ENCODE measurements at regions not wholly inside any gene's neighbourhood (a gene's known extent, or its start where the extent isn't known, plus 50 kb on each side); places are given as distances from the start of the nearest gene placed in this dataset.
"Not testable (repeated sequence)": the region's sequence is repeated elsewhere in the genome, so short reads cannot be mapped to it uniquely, and the experiment has no call there.

DNA sequence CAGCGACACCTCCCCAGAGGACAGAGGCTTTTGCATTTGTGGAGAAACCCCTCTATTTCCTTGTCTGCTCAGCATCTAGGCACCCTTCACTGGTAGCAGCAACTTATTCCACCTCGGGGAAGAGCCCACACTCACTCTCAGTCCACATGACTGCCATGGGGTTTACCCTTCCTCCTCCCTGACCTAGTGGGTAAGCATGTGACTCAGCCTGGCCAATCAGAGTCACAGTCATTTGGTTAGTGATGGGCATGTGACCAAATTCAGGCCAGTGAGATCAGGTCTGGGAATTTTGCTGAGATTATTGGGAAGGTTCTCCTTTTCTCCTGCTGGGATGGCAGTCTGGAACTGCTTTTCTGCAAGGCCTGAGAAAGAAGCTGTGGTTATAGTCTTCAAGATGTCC, 145.7 kb upstream of the PHACTR3 start:
- no peak for DNase-seq (ENCODE audit: extremely low read depth in 1 of 2, low read depth in 1 of 2)

DNA sequence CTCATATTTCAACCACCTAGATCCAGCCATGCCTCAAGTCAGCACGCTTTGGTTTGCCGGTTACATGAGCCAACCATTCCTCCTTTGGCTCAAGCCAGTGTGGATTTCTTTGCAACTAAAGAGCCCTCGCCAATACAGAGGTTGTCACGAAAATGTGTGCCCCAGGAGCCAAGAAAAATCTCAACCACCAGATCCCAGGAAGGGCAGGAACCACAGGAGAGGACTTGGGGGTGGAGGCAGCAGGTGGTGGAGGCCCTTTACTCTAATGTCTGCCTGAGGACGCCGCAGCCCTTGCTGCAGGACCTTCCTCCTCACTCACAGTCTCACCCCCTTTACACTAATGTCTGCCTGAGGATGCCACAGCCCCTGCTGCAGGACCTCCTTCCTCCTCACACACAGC, 144.8 kb upstream of the PHACTR3 start:
- no peak for DNase-seq (ENCODE audit: extremely low read depth in 1 of 2, low read depth in 1 of 2)

DNA sequence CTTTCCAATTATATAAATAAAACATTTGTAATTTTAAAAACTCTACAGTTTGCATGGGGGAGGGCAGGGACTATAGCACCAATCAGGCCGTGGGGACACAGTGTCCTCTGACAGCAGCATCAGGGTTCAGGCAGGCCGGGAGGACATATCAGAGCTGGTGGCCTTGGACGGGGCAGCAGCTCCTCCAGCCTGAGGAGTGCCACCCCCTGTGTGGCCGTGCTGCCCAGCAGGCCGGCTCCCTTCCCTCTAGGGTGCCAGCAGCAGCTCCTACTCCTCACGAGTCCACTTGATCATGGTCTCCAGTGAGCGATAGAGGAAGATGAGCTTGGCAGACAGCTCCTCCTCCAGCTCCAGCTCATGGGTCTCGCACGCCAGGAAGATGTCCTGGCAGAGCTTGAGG, 144.0 kb upstream of the PHACTR3 start:
- no peak for DNase-seq (ENCODE audit: extremely low read depth in 1 of 2, low read depth in 1 of 2)

DNA sequence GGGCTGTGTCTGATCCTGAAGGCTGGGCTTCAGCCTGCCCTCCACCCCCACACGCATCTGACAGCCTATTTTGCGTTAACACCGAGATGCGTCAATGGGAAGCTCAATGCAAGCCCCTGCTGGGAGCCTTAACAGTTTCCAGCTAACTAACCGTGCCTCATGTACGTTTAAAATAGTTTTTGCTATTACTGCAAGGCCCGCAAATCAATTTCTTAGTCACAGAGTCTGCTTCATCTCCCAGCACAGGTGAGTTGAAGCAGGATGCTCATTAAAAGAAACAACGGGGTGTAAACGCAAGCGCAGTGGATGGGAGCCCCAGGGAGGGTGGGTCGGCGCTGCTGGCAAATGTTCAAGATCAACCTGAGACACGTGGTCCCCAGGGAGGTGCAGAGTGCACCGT, 142.8 kb upstream of the PHACTR3 start:
- DNase-seq (ENCODE audit: extremely low read depth in 1 of 2, low read depth in 1 of 2), result no peak

DNA sequence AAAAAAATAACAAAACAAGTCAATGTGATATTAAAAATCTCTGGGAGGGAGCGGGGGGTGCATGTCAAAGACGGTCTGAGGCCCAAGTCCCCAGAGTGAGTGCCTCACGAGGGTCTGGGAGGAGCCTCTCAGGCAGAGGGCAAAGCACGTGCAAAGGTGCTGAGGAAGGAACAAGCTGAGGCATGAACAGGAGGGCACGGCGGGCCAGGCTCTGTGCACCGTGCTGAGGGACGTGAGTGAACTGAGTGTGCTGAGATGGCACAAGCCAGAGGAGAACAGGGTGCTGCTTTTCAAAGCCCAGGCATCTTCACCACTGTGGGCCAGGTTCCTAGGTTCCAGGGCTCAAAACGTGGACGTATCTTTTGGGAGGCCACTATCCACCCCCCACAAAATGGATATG, 142.1 kb upstream of the PHACTR3 start:
- DNase-seq (ENCODE audit: extremely low read depth in 1 of 2, low read depth in 1 of 2), result no peak

DNA sequence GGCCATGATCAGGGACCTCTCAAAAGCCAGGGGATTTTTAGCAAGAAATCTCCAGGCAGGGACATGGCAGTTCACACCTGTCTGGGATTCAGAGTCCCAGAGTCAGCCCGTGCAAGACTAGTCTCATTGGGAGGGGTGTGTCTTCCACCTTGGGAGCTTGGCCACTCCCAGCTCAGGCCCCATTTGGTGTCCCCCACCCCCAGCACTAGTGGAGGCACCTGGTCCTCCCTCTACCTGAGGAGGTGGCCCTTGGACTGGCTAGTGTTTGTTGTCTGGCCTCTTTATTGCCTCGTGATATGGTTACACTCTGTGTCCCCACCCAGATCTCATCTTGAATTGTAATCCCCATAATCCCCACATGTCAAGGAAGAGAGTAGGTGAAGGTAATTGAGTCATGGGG, 140.8 kb upstream of the PHACTR3 start:
- no peak for DNase-seq (ENCODE audit: extremely low read depth in 1 of 2, low read depth in 1 of 2)

DNA sequence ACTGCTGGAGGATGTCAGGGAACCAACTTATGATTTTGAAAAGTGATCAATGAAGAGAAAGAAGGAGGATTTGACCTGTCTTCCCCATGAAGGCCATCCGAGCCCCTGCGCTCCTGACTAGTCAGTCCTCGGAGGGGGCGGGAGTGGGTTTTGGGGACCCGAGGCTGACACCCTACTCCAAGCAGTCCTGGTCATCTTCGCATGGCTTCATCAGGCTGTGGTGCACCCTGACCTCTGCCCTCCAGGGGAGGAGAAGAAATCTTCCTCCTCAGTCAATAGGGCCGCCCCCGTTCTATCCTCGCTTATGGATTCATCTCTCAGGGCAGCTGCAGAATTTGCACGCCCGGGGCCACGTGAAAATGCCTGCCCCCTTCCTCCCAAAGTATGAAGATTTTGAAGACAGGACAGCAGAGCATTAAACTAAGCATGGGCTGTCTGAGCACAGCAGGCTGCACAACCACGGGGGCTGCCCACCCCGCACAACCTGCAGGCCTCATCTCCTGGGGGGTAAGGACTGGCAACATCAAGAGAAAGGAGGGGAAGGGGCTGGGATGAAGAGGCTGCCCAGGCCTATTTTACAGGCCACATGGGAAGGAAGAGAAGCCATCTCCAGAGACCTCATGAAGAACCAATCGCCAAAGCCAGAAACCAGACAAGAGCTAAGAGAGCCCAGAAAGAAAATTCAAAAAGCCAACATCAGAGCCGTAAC, 138.1 kb upstream of the PHACTR3 start:
- DNase-seq (ENCODE audit: extremely low read depth in 1 of 2, low read depth in 1 of 2), result no peak

DNA sequence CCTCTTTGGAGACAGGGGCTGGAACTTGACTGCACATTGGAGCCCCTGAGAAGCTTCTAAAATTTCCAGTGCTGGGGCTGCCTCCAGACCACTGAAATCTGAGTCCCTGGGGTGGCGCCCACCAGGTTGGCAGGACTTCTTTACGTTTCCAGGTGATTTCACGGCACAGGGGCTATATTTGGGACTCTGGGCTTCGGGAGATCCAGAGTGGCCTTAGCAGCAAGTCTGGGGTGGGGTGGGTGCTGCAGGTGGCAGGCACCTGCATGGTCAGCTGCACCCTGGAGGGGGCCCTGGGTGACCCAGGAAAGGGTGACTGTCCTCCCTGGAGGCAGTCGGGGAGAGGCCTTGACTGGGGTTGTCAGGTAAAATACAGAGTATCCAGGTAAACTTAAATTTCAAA, 135.5 kb upstream of the PHACTR3 start:
- no peak for DNase-seq (ENCODE audit: extremely low read depth in 1 of 2, low read depth in 1 of 2)

DNA sequence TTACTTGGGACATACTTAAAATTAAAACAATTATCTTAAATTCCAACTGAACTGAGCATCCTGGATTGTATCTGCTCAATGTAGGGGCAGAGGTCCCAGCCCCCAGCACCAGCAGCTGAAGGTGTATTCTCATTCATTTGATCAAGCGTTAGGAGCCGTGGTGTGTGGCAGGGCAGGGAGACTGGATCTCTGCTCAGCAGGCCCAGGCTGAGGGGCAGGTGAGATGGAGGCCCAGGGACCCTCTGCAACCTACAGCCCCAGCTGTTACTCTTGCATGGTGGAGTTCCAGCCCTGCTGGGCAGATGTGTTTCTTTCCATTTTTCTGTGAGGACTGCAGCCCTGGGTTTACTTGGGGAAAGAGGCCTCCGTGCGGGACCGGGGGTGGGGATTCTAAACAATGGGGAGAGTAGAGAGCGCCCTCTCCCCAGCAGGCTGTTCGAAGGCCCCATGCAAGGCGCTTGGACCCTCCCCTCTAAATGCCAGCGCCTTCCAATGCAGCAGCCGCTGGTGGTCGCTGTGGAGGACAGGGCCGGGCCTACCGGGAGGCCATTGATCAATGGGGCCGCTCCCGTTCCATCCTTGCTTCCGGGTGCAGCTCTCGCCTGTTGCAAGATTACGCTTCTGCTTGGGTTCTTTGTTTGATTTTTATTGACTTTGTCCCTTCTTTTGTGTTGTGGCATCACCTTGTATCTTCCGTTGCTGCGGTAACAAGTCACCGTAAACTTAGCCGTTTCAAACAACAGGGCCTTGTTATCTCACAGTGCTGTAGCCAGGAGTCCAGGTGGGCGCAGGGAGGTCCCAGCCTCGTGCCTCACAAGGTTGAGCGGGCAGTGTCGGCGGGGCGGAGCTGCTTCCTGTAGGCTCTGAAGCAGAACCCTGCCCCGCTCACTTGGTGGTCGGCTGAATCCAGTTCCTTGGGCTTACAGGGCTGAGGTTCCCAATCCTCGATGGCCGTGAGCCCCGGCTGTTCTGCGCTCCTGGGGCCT, 134.8 kb upstream of the PHACTR3 start:
- no peak for DNase-seq (ENCODE audit: extremely low read depth in 1 of 2, low read depth in 1 of 2)

DNA sequence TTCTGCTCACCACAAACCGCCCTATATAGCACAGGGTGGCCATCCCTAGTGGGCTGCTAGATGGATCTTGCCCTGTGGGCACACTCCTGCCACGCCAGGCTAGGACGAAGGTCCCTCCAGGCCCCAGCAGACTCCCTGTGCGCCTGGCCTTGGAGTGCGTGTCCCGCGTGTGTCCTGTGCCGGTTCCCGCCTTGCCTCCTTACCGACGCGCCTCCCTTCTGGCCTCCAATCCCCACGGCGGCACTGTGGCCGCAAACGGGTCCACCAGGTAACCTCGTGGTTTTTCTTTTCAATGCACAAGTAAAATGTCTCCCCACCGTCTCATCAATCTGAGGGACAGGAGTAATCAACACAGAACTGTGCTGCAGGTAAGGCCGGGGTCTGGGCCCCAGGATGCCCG, 133.8 kb upstream of the PHACTR3 start:
- no peak for DNase-seq (ENCODE audit: extremely low read depth in 1 of 2, low read depth in 1 of 2)

DNA sequence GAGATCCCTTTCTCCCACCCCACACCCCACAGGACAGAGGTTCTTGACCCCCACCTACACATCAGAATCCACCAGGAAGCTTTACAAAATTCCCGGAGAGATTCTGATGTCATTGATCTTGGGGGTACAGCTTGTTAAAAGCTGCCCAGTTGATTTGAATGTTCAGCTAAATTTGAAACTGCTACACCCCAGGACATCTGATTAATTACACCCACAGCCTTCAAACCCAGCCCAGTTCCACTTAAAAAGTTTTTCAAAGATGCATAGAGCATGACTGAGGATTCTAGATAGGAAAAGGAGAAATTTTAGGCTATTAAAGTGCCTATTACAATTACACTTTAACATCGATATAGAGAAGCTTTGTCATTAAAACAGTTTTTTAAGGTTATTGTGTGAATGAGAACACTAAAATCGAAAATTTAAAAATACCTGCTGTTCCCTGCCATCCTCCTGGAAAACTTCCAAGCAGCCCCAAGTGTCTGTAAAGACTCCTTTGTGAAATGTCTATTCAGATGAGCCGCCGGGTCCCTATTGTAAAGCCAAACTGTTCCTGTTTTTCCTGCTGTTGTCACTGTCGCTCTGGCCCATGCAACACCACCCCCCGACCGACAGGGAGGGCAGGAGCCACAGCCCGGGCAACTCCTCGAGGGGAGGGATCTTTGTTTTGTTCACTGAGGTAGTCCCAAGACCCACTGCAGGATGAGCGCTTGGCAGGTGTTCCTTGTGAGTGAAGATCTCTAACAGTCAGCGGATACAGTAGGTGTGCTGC, 132.5 kb upstream of the PHACTR3 start:
- no peak for DNase-seq (ENCODE audit: extremely low read depth in 1 of 2, low read depth in 1 of 2)

DNA sequence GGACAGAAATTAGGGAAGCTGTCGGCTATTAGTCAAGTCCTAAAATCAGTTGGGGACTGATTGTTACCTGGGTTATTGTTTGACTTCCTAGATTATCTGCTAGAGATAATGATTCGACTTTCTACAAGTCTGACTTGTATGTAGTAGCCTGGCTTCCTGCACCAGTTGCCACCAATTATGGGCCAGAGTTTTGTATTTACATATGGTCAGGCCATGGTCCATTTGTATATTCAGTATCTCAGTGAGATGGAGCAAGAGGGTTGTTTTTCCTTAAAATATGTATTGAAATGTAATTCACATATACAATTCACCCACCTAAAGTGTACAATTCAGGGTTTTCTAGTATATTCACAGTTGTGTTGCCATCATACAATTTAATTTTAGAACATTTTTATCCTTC, 130.6 kb upstream of the PHACTR3 start:
- no peak for DNase-seq (ENCODE audit: extremely low read depth in 1 of 2, low read depth in 1 of 2)

DNA sequence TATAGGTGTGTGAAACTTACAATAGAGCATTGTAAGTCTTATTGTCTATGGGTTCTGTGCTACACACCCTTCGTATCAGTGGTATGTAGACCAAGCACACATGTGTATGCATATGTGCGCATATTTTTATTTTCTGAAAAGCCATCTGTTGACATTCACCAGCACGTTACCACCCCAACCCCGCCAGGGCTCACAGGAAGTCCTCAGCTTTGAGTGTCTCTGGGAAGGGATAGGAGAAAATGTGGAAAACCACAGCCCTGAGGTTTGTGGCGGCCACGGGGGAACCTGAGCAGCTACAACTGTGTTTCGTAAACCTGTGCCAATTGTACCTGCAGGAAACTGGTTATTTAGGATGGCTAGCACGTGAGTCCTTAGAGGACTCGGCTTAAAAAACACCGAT, 123.3 kb upstream of the PHACTR3 start:
- DNase-seq (ENCODE audit: extremely low read depth in 1 of 2, low read depth in 1 of 2), result no peak

DNA sequence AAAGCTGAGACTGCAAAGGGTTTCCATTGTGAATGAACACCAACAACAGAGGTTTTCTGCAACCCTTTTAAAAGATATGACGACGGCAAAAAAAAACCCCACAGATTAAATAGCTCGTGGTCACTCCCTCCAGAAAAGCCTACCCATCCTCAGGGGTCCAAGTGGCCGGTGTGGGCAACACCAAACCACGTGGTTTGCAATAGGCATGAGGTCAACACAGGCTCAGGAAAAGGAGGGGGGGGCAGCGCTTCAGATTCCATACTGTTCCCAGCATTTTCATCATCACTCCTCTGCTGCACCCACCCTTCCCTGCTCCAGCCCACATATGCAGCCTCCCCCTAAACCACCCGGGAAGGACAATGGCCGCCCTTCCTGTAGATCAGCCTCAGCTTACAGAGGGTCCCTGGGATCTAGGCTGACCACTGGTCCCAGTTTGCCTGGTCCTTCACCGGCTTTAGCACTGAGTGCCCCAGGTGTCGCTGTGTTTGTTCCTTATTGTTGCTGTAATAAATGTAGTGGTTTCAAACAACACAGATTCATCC, 122.8 kb upstream of the PHACTR3 start:
- DNase-seq (ENCODE audit: extremely low read depth in 1 of 2, low read depth in 1 of 2), result no peak

DNA sequence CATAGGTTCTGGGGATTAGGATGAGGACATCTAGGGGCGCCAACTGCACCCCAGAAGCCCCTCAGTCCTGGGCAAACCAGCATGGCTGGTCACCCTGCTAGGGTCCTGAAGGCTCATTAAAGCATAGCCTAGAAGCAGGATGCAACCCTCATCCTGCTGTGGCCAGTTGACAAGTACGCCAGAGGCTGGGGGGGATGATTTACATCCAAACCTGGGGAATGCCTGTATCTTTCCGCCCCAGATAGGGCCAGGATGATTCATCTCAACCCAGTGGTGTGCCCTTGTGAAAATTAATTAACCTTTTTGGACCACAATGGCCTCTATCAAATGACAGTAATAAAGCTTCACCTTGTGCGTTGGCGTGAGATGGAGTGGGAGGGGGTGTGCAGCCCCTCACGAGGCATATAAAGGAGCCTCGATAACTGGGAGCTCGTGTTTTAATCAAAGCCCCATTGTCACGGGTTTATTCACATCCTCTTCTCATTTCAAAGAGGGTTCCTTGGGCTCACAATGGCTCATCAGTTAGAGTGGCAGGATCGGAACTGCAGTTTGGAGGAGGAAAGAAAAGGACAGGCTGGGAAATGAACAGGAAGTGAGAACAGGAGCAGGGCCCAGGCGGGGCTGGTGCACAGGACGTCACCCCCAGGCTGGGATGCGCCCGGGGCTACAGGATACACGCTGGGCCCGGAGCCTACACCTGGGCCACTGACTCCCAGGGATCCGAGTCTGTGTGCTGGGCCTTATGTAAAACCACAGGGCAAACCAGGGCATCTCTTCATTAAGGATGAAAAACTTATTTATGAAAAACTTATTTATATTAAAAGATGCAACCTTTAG, 121.8 kb upstream of the PHACTR3 start:
- DNase-seq (ENCODE audit: extremely low read depth in 1 of 2, low read depth in 1 of 2), result no peak

DNA sequence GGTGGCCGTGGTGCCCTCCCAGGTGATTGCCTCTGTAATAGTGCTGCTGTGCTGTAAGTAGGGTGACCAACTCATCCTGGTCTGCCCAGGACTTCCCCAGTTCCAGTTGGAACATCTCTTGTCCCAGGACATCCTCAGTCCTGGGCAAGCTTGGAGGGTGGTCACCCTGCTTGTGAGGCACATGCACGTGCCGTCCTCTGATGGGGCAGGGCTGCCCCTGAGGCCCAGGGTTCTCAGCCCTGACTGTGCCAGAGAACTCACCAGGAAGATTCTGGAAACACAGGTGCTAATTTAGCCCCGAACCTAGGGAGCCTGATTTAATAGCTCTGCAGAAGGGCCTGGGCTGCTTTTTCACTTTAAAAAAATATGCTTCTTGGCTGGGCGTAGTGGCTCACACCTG, 120.9 kb upstream of the PHACTR3 start:
- no peak for DNase-seq (ENCODE audit: extremely low read depth in 1 of 2, low read depth in 1 of 2)

DNA sequence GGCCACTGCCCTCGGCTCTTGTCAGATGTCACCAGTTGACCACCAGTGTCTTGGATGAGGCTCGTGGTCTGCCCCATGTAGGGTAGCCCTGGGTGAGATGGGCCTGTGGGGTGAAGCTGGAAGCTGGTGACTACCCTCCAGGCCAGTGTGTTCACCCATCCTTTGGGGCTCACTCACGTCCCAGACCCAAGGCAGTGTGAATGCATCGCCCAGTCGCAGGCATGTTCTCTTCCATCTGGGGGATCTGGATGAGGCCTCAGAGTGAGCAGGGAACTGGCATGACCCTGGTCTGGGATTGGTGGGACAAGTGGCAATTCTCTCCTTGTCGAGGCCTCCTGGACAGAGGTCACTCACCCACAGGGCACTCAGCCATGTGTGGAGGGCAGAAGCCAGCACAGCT, 120.1 kb upstream of the PHACTR3 start:
- DNase-seq (ENCODE audit: extremely low read depth in 1 of 2, low read depth in 1 of 2), result no peak

DNA sequence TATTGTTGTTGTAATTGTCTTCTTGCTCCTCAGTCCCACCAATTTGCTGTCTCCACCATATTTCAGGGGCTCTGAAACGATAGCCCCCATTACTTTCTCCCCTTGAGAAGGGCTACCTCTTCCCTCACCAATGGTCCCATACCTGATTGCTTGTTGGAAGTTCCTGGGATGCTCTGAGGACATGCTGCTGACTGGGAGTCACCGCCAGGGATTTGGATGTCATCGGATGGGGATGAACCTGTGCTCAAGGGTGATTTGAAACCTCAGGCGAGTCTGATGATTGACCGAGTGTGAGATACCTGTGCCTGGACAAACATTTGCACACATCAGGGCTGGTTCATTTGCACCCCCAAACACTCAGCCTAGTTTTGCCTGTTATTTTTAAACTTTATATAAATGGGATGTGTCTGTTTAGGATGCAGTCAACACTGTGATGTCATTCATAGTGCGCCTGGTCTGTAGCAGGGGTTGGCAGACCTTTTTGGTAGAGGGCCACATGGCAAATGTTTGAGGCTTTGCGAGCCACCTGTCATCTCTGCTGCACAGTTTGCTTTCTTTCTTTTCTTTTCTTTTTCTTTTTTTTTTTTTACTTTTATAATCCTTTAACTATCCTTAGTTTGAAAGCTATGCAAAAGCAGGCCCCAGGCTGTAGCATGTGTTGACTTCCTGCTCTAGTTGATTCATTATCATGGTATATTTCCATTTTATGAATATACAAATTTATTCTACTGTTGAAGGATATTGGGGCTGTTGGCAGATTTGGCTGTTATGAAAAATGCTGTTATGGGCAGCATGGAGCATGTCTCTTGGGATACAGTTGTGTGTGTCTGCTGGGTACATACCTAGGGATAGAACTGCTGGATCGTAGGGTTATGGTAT, 118.5 kb upstream of the PHACTR3 start:
- no peak for DNase-seq (ENCODE audit: extremely low read depth in 1 of 2, low read depth in 1 of 2)

DNA sequence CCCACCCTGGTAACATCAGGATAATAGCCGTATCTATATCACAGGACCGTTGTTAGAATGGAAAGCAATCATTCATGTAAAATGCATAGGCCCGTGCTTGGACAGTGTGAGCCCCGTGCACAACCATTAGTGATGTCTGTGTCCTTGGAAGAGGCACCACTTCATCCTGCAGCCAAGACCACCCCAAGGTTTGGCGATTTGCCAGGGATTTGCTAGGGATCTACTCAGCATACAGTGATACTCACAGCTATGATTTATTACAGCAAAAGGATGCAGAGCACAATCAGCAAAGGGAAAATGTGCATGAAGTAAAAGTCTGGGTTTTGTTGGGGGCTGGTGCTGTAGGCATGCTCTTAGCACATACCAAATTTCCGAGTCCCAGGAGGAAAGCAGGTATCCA, 115.9 kb upstream of the PHACTR3 start:
- not testable (repeated sequence) for DNase-seq (ENCODE audit: extremely low read depth in 1 of 2, low read depth in 1 of 2)

Data from stimulated activated CD8-positive, alpha-beta memory T cell treated with anti-CD3 and anti-CD28 coated beads, Interleukin-7, amount 100 ng/mL, for 48 hours (primary cell).